GM19238 (cell line): ENCODE measurements at regions not wholly inside any gene's neighbourhood (a gene's known extent, or its start where the extent isn't known, plus 50 kb on each side); places are given as distances from the start of the nearest gene placed in this dataset.

Experiments used
- DNase-seq: peaks from one replicate; pipeline ENCODE4 v3.0.0; 2011; ENCODE audit warnings: low spot score; ENCODE audit not compliant: insufficient read length

DNA sequence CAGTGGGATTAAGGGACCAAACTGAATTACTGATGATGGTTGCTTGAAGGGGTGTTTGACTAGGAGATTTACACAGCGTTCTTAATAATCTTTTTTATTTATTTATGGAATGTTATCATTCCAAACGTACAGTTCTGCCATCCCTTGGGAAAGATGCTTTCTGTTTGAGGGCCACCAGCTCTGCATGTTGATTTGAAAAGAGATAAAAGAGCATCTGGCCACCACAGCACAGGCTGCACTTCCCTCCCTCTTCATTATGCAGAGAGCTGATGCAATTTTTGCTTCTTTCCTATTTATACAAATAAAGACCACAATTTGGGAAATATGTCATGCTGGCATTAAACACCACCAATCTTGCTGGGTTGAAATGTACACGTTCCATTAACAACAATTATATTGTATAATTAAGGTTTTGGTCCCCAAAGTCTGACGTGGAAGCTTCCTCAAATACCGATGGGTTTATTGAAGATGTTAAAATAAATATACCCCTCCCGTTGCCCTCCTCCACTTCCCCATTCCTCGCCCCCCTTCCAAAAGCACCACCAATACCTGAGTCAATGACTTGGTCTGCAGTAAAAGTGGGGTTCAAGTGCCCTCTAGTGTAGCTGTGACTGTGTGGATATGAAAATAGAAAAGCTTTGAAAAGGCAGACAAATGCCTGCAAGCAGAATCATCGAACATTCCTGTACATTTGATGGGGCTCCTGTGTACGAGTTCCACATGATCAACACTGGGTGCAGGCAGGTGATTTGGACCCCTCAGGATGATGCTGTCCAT, 211.9 kb downstream of the HRH4 start:
- no peak for DNase-seq

DNA sequence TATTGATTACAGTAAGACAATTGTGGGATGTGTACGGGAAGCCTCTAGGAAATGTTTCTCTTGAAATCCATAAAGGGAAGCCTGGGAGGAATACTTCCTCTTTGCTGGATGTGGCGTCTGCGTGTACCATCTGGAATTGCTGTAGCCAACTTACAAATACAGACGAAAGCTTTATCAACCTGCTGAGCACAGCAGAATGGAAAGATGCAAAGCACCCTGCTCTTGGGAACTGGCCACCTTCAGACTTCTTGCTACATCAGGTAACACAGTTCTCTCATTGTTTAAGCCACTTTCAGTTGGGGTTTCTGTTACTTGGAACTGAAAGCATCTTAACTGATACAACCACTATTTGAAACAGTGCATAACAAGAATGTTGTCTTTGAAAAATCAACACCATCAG, 213.8 kb downstream of the HRH4 start:
- DNase-seq, result no peak

- DNase-seq, result no peak
Measured at GRCh38 chr18:24674605-24675004, 214.2 kb downstream of the HRH4 start.

DNA sequence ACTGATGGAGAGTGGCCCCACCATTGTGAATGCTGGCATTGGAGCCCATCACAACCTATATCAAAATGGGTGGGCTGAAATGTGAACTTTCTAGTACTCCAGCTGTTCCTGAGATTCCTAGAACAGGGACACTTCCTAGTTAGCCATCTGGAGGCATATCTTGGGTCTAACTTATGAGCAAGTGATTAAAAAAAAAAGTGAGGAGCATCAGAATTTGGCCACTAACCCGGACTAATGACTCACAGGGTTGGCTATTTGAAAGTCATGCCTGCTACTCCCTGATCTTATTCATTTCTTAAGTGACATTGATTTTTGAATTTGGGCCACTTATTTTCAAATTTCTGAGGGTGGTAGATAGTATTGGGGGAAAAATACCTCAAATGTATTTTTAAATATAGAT, 216.6 kb downstream of the HRH4 start:
- no peak for DNase-seq

DNA sequence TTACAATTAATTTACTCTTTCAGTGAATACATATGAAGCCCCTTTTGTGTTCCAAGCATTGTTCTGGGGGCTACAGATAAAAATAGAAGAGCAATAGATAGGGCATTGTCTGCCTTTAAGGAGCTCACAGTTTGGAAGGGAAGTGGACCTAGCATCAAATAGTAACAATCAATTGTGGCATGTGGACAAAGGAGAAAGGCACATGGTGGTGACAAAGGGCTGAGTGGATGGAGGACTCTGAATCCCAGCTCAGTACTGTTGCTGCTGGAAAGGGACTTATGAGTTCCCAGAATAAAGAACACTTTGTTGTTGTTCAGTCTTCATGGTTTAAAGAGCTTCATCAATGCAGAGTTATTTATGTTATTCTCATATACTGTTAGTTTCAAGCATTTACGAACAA, 217.7 kb downstream of the HRH4 start:
- DNase-seq, result no peak

DNA sequence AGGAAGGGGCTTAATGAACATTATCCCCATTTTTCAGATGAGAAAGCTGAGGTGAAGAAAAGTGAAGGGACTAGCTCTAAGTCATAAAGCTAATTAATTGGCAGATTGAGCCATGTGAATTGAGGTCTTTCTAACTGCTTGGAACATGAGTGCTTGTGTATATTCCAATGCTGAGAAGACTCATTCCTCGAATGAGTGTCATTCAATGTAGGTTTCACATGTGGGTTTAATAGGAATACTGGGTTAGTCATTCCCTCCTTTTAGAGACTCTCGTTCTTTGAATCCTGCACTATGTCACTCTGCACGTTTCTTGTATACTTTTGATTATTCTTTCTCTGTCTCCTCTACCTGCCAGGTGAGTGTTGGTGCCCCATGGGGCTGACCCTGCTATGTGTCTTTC, 218.2 kb downstream of the HRH4 start:
- no peak for DNase-seq

- no peak for DNase-seq
Measured at GRCh38 chr18:24679062-24679461, 218.6 kb downstream of the HRH4 start.

GRCh38 chr18:24683925-24684324, 223.5 kb downstream of the HRH4 start:
- DNase-seq, result no peak

DNA sequence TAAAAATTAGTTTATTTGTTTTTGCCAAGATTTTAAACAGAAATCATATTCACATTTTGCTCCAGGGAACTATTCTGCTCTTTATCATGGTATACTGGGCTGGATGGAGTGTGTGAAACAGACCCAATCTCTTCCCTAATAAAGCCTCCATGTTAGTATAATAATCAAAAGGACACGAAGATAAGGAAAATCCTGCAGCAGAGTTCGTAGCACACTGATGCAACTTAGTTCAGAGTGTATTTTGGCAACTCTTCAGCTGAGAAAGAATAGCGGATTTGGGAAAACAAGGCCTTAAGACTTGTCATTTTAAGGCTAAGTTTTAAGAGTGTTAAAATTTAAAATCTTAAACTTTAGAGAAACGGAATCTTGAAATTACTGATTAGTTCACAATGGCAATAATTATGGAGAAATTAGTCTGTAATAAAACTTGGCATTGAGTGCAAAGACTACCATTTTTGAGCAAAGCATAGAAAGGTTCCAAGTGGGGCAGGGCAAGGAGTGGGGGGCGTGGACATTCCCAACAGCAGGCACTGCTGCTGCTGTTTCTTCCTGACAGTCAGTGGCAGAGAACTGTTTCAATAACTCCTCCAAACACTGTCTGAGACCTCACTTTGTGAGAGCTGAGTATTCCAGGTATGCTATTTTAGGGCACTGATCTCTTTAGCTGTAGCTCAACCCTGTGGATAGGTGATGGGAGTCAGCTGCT, 225.0 kb downstream of the HRH4 start:
- no peak for DNase-seq

- no peak for DNase-seq
Measured at GRCh38 chr18:24695168-24695567, 234.7 kb downstream of the HRH4 start.

- DNase-seq, result no peak
Measured at GRCh38 chr18:24702001-24702515, 241.6 kb downstream of the HRH4 start.

DNA sequence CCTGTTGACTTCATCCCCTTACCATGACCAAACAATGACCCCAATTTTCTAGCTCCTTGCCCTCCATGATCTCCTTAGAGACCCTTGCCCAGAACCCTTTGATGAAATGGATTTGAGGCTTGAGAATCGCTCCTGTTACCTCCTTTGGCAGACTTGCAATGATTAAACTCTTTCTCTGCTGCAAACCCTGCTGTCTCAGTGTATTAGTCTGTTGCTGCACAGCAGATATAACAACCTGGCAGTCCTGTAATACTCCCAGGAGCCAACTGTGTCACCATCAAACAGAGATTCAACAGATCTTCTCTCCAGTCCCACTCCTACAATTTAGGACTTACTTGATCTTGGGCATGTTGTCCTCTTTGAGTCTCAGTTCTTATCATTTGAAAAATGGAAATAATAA, 242.9 kb downstream of the HRH4 start:
- no peak for DNase-seq

- no peak for DNase-seq
Measured at GRCh38 chr18:24704946-24705630, 244.7 kb downstream of the HRH4 start.

DNA sequence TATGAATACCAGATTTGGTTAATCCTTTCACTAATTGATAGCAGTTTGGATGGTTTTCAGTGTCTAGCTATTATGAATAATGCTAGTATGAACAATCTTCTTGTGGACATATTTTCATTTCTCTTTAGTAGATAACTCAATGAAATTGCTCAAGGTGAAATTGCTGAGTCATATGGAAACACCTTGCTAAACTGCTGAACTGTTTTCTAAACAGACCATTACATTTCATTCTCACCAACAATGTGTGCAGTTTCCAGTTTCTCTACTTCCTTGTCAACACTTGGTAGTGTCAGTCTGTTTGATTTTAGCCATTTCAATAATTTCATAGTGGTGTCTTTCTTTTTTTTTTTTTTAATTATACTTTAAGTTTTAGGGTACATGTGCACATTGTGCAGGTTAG, 250.0 kb downstream of the HRH4 start:
- DNase-seq, result no peak

- no peak for DNase-seq
Measured at GRCh38 chr18:24719791-24720190, 259.4 kb downstream of the HRH4 start.

DNA sequence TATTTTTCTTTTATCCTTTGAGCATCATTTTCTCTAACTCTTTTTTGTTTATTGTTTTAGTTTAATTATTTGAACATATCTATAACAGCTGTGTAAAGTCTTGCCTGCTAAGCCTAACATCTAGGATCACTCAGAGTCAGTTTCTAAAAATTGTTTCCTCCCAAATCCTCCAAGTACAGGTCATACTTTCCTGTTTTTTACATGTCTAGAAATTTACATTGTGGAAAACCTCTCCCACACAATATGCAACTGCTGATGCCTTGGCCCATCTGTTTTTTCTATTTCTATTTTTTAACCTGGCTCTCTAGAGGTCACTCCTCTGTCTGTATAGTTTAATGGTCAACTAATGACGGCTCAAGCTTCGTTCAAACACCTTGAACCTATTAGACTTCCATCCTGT, 261.0 kb downstream of the HRH4 start:
- DNase-seq, result no peak

- DNase-seq, result no peak
Measured at GRCh38 chr18:24725644-24726415, 265.4 kb downstream of the HRH4 start.

- DNase-seq, result peak; percentile 7
Measured at GRCh38 chr18:24726727-24727492, 266.5 kb downstream of the HRH4 start.

DNA sequence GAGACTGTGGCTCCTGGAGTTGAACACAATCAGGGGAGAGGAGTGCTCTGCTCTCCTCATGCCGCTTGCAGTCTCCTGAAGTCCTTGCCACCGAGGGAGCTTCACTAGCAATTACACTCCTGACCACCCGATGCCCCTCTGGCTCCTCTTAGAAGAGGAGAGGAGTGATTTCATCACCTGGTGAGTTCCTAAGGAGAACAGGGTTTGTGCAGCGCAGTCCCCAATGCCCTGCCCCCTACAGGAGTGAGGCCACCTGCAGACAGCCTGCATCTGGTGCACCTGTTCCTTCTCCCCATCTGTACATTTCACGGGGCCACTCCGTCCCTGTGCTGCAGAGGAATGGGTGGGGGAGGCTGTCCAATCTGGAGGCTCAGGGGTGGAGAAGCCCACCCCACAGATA, 267.2 kb downstream of the HRH4 start:
- no peak for DNase-seq

- no peak for DNase-seq
Measured at GRCh38 chr18:24731158-24731557, 270.7 kb downstream of the HRH4 start.

DNA sequence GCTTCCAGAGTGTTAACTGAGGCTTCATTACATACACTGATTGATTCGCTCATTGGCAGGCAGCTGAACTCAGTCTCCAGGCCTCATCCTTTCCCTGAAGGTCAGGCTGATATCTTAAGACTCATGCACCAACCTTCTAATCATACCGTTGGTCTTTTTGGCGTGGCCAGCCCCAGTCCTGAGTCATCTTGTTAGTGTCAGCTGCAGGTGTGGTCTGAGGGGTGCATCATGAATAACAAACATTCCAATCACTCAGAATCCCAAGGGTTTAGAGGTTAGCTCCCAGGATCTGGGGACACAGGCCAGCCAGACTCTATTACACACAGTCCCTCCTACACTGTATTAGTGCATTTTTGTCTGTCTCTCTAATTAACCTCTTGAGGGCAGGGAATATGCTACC, 271.5 kb downstream of the HRH4 start:
- no peak for DNase-seq
